PFSK-1 (cell line): ENCODE measurements at regions not wholly inside any gene's neighbourhood (a gene's known extent, or its start where the extent isn't known, plus 50 kb on each side); places are given as distances from the start of the nearest gene placed in this dataset.

Source experiments
- FOXP2 ChIP-seq: optimal IDR thresholded peaks from 2 replicates; pipeline ENCODE3; 2011; ENCODE audit warnings: borderline replicate concordance, control low read depth, inconsistent platforms; ENCODE audit not compliant: insufficient read depth; ENCODE audit errors: extremely low read length, extremely low read depth
- POLR2AphosphoS5 ChIP-seq: IDR thresholded peaks from 2 replicates; pipeline ENCODE4 v1.6.1; 2012; ENCODE audit warnings: low read depth, mild to moderate bottlenecking, control low read depth, low read length, moderate library complexity
- REST ChIP-seq, 2 experiments: IDR thresholded peaks; 2 replicates each; pipeline versions ENCODE4 v1.6.1 to v1.8.0; 2011 to 2012; ENCODE audit warnings: low read depth in 2 of 2, low read length in 2 of 2, control low read depth in 1 of 2, inconsistent platforms in 1 of 2, mild to moderate bottlenecking in 1 of 2, moderate library complexity in 1 of 2; ENCODE audit not compliant: insufficient read depth in 1 of 2
- SIN3A ChIP-seq: IDR thresholded peaks from 2 replicates; pipeline ENCODE4 v1.6.1; 2012; ENCODE audit warnings: mild to moderate bottlenecking, low read length, moderate library complexity, borderline replicate concordance; ENCODE audit not compliant: insufficient read depth
- TAF1 ChIP-seq: IDR thresholded peaks from 2 replicates; pipeline ENCODE4 v1.6.1; 2012; ENCODE audit warnings: low read length, control low read depth, borderline replicate concordance; ENCODE audit not compliant: insufficient read depth

GRCh38 chr4:37070041-37070440 lies 174.5 kb upstream of the NWD2 start:
- TF ChIP-seq POLR2AphosphoS5 = no peak
- TF ChIP-seq TAF1 = no peak
- TF ChIP-seq FOXP2 = no peak
- TF ChIP-seq SIN3A = no peak
- no peak for TF ChIP-seq REST (IDR thresholded peaks at IDR 0.05; ENCODE audit: insufficient read depth in 1 of 2, low read depth in 2 of 2, low read length in 2 of 2)

- no peak for TF ChIP-seq POLR2AphosphoS5
- no peak for TF ChIP-seq FOXP2
- TF ChIP-seq SIN3A = no peak
- TF ChIP-seq TAF1 = no peak
- no peak for TF ChIP-seq REST (IDR thresholded peaks at IDR 0.05; ENCODE audit: insufficient read depth in 1 of 2, low read depth in 2 of 2, low read length in 2 of 2)
Measured at GRCh38 chr4:37071576-37071975, 173.0 kb upstream of the NWD2 start.

- TF ChIP-seq REST (IDR thresholded peaks at IDR 0.05; ENCODE audit: insufficient read depth in 1 of 2, low read depth in 2 of 2, low read length in 2 of 2) (no peak), TAF1 (no peak), FOXP2 (no peak), POLR2AphosphoS5 (no peak), SIN3A (no peak)
Measured at GRCh38 chr4:37073226-37073840, 171.2 kb upstream of the NWD2 start.

GRCh38 chr4:37082912-37083311 lies 161.6 kb upstream of the NWD2 start:
- TF ChIP-seq TAF1 = no peak
- no peak for TF ChIP-seq POLR2AphosphoS5
- TF ChIP-seq SIN3A = no peak
- TF ChIP-seq FOXP2 = no peak

GRCh38 chr4:37095925-37096324 lies 148.6 kb upstream of the NWD2 start:
- no peak for TF ChIP-seq POLR2AphosphoS5
- no peak for TF ChIP-seq REST (IDR thresholded peaks at IDR 0.05; ENCODE audit: insufficient read depth in 1 of 2, low read depth in 2 of 2, low read length in 2 of 2)
- no peak for TF ChIP-seq TAF1
- TF ChIP-seq FOXP2 = no peak
- no peak for TF ChIP-seq SIN3A
